ENCODE measurements at regions not wholly inside any gene's neighbourhood (a gene's known extent, or its start where the extent isn't known, plus 50 kb on each side); places are given as distances from the start of the nearest gene placed in this dataset.

GRCh38 chr20:1720226-1720625 lies 62.6 kb upstream of the SIRPG start:
- in situ Hi-C loops (cut with MboI), result no loop called here
- Histone ChIP-seq H3K9me2 (ENCODE audit: insufficient read depth) (no peaks in the 10 kb centered on the region), H3K79me2 (ENCODE audit: insufficient read depth) (no peaks in the 10 kb centered on the region), H3K4me2 (ENCODE audit: unreplicated experiment) (no peak overlapping the region), H3F3A (ENCODE audit: insufficient read depth) (peaks cover 39% of the 10 kb centered on the region), H2AFZ (no peak overlapping the region), H3K4me1 (ENCODE audit: insufficient read depth) (peaks cover 32% of the 10 kb centered on the region), H3K9me3 (ENCODE audit: low read depth) (no peaks in the 10 kb centered on the region), H3K4me3 (no peak overlapping the region), H3K9ac (no peak overlapping the region), H3K27me3 (replicated peaks; ENCODE audit: insufficient read depth) (no peaks in the 10 kb centered on the region), H3K27ac (peak overlapping the region; percentile 85; the same call in 1 of the 2 replicates), H4K20me1 (ENCODE audit: insufficient read depth) (no peaks in the 10 kb centered on the region), H3K36me3 (ENCODE audit: low read depth) (no peaks in the 10 kb centered on the region)
- 97 to 98% methylated on average over 4 of the region's 4 CpGs for WGBS, 2 experiments (ENCODE audit: low coverage in 1 of 2, low lambda C conversion rate in 2 of 2, missing lambda C conversion rate in 2 of 2)
- TF ChIP-seq EZH2 (IDR thresholded peaks at IDR 0.05; ENCODE audit: insufficient read depth, poor library complexity, severe bottlenecking) (no peak), EZH2phosphoT487 (IDR thresholded peaks at IDR 0.05; ENCODE audit: insufficient read depth, low read depth) (no peak)
- DNase-seq, result no peak

GRCh38 chr20:1718604-1719384 lies 61.2 kb upstream of the SIRPG start:
- H4K20me1 ChIP-seq (ENCODE audit: insufficient read depth), result no peaks in the 10 kb centered on the region
- no peaks in the 10 kb centered on the region for H3K36me3 ChIP-seq (ENCODE audit: low read depth)
- H3K9me2 ChIP-seq (ENCODE audit: insufficient read depth), result no peaks in the 10 kb centered on the region
- peak overlapping the region; percentile 43 for H3K9ac ChIP-seq
- no peaks in the 10 kb centered on the region for H3K27me3 ChIP-seq (replicated peaks; ENCODE audit: insufficient read depth)
- TF ChIP-seq EZH2phosphoT487 (IDR thresholded peaks at IDR 0.05; ENCODE audit: insufficient read depth, low read depth) (no peak), EZH2 (IDR thresholded peaks at IDR 0.05; ENCODE audit: insufficient read depth, poor library complexity, severe bottlenecking) (no peak)
- peak overlapping the region; percentile 76 for H3K4me2 ChIP-seq (ENCODE audit: unreplicated experiment)
- H3K4me3 ChIP-seq, result peak overlapping the region; percentile 46
- 4 to 5% methylated on average over 8 of the region's 8 CpGs for WGBS, 2 experiments (ENCODE audit: low coverage in 1 of 2, low lambda C conversion rate in 2 of 2, missing lambda C conversion rate in 2 of 2)
- in situ Hi-C loops (cut with MboI), result no loop called here
- H3K4me1 ChIP-seq (ENCODE audit: insufficient read depth), result peaks cover 32% of the 10 kb centered on the region
- H3K27ac ChIP-seq, result peak overlapping the region; percentile 89
- no peaks in the 10 kb centered on the region for H3K9me3 ChIP-seq (ENCODE audit: low read depth)
- H3K79me2 ChIP-seq (ENCODE audit: insufficient read depth), result no peaks in the 10 kb centered on the region
- peak overlapping the region; percentile 70 for H2AFZ ChIP-seq
- peaks cover 39% of the 10 kb centered on the region for H3F3A ChIP-seq (ENCODE audit: insufficient read depth)
- peak; percentile 98 for DNase-seq

- in situ Hi-C loops (cut with MboI), result no loop called here
- H3K9me2 ChIP-seq (ENCODE audit: insufficient read depth), result no peaks in the 10 kb centered on the region
- H3K79me2 ChIP-seq (ENCODE audit: insufficient read depth), result no peaks in the 10 kb centered on the region
- H3K27ac ChIP-seq, result no peak overlapping the region
- no peak overlapping the region for H2AFZ ChIP-seq
- H3K9ac ChIP-seq, result no peak overlapping the region
- H3K27me3 ChIP-seq (replicated peaks; ENCODE audit: insufficient read depth), result no peaks in the 10 kb centered on the region
- H3F3A ChIP-seq (ENCODE audit: insufficient read depth), result peaks cover 15% of the 10 kb centered on the region
- TF ChIP-seq EZH2phosphoT487 (IDR thresholded peaks at IDR 0.05; ENCODE audit: insufficient read depth, low read depth), result no peak
- no peaks in the 10 kb centered on the region for H4K20me1 ChIP-seq (ENCODE audit: insufficient read depth)
- H3K9me3 ChIP-seq (ENCODE audit: low read depth), result no peaks in the 10 kb centered on the region
- 32 to 46% methylated on average over 4 of the region's 4 CpGs for WGBS, 2 experiments (ENCODE audit: low coverage in 1 of 2, low lambda C conversion rate in 2 of 2, missing lambda C conversion rate in 2 of 2)
- peak; percentile 45 for DNase-seq
- peaks cover 9% of the 10 kb centered on the region for H3K4me1 ChIP-seq (ENCODE audit: insufficient read depth)
- H3K36me3 ChIP-seq (ENCODE audit: low read depth), result no peaks in the 10 kb centered on the region
- no peak overlapping the region for H3K4me3 ChIP-seq
- H3K4me2 ChIP-seq (ENCODE audit: unreplicated experiment), result no peak overlapping the region
Observed at GRCh38 chr20:1712634-1713624, 55.4 kb upstream of the SIRPG start.

- TF ChIP-seq EZH2phosphoT487 (IDR thresholded peaks at IDR 0.05; ENCODE audit: insufficient read depth, low read depth) (no peak), EZH2 (IDR thresholded peaks at IDR 0.05; ENCODE audit: insufficient read depth, poor library complexity, severe bottlenecking) (no peak)
- WGBS, 2 experiments (ENCODE audit: low coverage in 1 of 2, low lambda C conversion rate in 2 of 2, missing lambda C conversion rate in 2 of 2), result 71 to 73% methylated on average over 14 of the region's 14 CpGs
- H3K36me3 ChIP-seq (ENCODE audit: low read depth), result no peaks in the 10 kb centered on the region
- H4K20me1 ChIP-seq (ENCODE audit: insufficient read depth), result no peaks in the 10 kb centered on the region
- no peak overlapping the region for H2AFZ ChIP-seq
- no peak for DNase-seq
- no peak overlapping the region for H3K4me2 ChIP-seq (ENCODE audit: unreplicated experiment)
- H3F3A ChIP-seq (ENCODE audit: insufficient read depth), result peaks cover 6% of the 10 kb centered on the region
- in situ Hi-C loops (cut with MboI), result no loop called here
- no peak overlapping the region for H3K27ac ChIP-seq
- no peaks in the 10 kb centered on the region for H3K9me3 ChIP-seq (ENCODE audit: low read depth)
- H3K9ac ChIP-seq, result no peak overlapping the region
- H3K27me3 ChIP-seq (replicated peaks; ENCODE audit: insufficient read depth), result no peaks in the 10 kb centered on the region
- H3K9me2 ChIP-seq (ENCODE audit: insufficient read depth), result no peaks in the 10 kb centered on the region
- H3K4me3 ChIP-seq, result no peak overlapping the region
- H3K4me1 ChIP-seq (ENCODE audit: insufficient read depth), result no peaks in the 10 kb centered on the region
- no peaks in the 10 kb centered on the region for H3K79me2 ChIP-seq (ENCODE audit: insufficient read depth)
Observed at GRCh38 chr20:1711826-1712601, 54.4 kb upstream of the SIRPG start.

All from GM23248 (cell line).